GM21619 (cell line): ENCODE measurements at regions not wholly inside any gene's neighbourhood (a gene's known extent, or its start where the extent isn't known, plus 50 kb on each side); places are given as distances from the start of the nearest gene placed in this dataset.
A peak's percentile ranks its signal among the peaks of the same experiment; 100 is the strongest.
"Not testable (repeated sequence)": the region's sequence is repeated elsewhere in the genome, so short reads cannot be mapped to it uniquely, and the experiment has no call there.

ENCODE experiments used
- ATAC-seq: cut with Tn5 transposase; IDR thresholded peaks from one replicate; pipeline ENCODE4 v1.9.1; 2021; ENCODE audit not compliant: unreplicated experiment

DNA sequence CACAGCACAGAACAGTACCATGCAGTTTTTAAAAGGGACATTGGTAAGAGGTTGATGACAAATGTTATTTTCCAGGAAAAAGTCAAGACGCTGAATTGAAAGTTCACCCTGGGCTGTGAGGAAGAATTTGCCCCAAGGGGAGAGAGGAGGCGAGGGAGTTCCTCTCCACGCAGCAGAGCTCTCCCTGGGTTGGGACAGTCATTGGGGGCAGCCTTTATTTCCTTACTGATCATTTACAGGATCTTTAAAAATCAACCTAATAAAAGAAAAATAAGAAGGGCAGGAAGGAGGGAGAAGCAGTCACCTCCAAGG lies 49.9 kb upstream of the WNT7B start:
- ATAC-seq, result no peak

DNA sequence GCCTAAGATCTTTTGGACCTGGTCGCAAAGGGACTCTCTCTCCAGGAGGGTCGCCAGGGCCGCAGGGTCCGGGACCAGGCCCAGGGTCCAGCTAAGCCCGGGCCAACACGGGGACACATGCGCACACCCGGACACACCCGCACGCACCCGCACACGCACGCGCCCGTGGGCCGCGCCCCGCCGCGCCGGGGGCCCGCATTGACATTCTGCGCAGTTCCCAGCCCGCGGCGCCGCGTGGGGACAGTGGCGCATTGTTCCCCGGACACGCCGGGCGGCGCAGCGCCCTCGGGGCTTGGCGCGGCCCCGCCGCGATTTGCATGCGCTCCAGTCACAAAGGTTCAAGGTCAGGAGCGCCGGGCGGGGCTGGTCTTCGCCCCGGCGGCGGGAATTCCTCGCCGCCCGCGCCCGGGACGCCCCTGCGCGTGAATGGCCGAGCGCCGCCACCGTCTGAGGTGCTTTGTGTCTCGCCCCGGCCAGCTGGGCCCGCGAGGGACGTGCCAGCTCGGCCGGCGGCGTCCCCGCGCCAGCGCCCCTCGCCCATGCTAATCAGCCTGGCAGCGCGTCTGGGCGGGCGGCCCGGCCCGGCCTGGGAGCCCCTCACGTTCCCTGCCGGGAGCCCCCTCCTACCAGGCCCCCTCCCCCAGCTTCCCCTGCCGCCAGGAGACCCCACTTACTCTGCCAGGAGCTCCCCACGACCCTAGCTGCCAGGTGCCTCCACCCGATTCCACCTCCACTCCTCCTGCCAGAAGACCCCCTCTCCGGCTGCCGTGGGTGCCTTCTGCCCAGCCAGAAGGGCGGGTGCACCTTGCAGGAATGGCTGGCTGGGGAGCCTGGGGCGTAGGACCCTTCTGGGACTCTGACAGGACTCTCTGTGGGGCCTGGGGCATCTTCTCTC lies 50.5 kb upstream of the WNT7B start:
- no peak for ATAC-seq

DNA sequence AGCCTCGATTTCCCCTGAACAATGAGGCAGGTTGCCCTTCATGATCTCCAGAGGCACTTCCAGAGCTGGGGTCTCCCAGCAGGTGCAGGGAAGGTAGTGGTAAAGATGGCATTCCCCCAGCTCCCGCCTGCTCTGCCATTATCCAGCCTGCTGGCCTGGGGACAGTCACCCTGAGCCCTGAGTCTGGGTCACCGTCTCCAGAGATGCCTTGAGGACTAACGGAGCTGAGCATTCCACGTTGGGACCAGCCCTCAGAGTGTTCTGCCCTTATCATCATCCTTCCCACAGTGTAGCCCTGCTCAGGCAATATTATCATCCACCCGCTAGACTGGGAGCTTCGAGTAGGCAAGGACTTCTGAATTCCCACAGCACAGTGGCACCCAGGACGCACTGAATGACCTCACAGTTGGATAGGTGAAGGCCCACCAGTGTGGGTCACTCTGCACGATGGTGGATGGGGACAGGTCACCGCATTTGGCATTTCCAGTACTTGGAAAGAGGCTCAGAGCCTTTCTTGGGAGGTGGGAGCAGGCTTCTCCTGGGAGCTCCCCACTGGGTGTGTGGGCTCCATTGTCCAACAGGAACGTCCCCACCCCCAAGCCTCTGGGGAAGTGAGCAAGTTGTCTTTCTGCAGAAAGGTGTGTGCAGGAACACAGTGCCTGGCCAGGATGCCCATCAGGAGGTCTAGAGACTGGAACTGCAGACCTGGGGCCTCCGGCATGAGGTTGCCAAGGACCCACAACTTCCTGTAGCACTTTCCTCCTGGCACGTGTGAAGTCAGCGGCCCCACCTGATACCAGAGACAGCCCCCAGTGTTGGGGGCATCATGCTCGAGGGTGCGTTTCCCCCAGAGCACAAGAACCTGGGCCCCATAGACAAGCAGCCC lies 51.4 kb upstream of the WNT7B start:
- ATAC-seq, result no peak

DNA sequence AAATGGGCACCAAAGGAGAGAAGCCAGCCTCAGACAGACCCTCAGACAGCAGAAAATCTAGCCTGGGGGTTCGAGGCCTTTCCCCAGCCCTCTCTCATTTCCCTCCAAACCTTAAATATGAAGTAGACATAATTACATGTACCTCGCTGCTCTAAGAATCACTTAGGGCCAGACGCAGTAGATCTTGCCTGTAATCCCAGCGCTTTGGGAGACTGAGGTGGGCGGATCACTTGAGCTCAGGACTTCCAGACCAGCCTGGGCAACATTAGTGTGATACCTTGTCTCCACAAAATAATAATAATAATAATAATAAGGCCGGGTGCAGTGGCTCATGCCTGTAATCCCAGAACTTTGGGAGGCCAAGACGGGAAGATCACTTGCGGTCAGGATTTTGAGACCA lies 52.1 kb upstream of the WNT7B start:
- no peak for ATAC-seq

DNA sequence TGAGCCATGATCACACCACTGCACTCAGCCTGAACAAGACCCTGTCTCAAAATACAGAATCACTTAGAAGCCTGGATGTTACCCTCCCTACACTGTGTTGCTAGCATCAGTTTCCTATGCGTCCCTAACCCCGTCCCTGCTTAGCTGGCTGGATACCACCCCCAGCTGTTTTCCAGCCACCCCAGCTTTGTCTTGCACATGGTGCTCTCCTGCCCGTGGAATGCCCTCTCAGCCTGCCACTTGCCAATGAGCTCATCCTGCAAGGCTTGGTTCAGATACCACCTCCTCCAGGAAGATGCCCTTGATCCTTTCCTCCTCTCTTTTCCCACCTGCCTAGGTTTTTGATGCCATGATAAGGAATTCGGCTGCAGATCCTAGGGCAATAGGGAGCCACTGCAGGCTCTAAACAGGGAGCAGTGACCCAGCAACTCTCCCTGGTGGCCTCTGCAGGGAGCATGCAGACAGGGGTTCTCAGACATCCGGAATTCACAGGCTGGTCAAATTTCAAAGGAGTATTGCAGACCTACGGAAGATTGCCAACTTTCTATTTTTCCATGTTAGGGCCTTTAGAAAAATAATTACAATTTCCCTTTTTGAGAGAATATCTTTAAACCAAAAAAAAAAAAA lies 52.7 kb upstream of the WNT7B start:
- no peak for ATAC-seq

DNA sequence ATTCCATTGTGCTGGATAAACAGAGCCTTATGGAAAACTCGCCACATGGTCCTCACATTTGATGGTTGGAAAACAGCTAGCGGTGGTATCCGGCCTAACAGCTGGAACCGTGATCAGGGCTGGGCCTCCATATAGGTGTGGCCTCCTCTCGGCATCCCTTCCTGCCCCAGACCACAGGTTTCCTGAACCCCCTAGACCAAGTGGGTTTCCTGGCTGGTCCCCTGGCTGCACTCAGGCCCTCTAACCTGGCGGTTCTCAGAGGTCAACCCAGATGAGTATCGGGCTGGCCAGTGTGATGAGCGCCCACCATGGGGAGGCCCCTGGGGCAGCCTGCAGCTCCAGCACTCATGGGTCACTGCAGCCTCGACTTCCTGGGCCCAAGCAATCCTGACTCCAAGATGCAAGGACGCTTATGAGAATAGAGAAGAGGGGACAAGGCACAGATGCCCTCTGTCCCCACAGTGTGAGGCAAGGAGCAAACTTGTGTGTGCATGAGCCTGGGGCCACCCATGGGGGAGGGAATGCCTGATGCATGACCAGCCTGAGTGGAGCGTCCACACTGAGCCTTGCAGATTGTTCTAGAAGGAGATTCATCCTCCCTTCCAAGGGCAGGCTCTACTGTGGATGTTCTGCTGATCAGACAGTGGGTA lies 53.4 kb upstream of the WNT7B start:
- ATAC-seq, result no peak

DNA sequence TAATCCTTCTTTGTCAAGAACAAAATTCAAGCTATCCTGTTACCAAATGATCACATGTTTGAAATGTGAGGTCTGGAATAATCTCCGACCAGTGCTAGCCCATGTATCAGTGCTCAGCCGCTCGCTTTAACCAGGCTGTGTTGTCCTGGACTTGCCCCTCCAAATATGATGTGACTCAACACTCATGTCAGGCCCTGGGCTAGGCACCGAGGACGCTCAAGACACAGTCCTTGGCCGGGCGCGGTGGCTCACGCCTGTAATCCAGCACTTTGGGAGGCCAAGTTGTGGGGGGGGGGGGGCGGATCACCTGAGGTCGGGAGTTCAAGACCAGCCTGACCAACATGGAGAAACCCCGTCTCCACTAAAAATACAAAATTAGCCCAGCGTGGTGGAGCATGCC lies 54.1 kb upstream of the WNT7B start:
- ATAC-seq, result no peak

DNA sequence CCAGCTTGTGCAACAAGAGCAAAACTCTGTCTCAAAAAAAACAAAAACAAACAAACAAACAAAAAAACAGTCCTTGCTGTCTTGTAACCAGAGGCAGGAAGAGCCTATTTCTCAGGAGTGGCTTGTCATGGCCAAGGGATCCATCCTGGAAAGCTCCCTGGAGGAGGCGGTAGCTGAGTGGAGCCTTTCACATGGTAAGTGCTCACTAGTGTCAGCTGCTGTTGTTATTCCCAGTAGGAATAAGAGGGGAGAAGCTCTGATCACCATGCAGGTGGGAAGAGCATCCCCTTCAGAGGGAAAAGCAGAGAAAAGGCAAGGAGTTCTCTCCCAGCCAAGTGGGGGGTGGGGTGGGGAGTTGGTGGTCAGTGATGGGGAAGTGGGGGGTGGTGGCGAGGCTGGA lies 54.6 kb upstream of the WNT7B start:
- ATAC-seq, result no peak

DNA sequence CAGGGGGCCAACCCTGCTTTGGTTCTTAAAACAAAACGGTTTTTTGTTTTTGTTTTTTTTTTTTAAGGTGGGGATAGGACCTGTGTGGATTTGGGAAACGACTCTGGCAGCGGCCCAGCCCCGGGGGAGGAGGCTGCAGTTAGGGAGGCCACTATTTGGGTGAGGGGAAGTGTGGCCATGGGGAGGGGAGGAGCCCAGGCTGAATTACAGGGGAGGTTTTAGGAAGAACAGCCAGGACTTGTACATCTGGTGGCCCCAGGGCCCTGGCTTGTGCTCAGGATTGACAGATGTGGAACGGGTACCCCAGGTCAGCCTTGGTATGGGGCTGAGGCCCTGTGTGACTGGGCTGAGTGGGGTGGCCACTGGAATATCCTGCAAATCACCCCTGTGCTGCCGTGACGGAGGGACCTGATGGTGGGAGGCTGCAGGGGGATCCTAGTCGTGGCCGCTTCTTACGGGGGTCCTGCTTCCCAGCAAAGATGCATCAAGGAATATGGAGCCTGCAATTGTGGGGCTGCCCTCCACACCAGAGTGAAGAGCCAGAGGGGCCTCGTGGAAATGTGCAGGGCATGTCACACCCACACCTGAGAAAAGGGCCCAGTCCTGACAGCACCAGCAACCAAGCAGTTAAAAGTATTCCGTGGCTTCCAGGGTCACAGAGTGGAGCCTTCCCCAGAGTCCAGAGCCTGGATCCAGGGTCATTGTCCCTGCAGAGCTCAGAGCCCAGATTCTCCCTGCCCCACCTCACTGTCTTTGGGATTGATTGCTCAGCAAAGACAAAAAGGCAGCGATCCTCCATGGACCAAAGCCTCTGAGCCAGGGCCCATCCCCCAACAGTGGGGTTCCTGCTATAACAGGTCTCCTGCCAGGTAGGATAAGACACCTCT lies 55.2 kb upstream of the WNT7B start:
- no peak for ATAC-seq

DNA sequence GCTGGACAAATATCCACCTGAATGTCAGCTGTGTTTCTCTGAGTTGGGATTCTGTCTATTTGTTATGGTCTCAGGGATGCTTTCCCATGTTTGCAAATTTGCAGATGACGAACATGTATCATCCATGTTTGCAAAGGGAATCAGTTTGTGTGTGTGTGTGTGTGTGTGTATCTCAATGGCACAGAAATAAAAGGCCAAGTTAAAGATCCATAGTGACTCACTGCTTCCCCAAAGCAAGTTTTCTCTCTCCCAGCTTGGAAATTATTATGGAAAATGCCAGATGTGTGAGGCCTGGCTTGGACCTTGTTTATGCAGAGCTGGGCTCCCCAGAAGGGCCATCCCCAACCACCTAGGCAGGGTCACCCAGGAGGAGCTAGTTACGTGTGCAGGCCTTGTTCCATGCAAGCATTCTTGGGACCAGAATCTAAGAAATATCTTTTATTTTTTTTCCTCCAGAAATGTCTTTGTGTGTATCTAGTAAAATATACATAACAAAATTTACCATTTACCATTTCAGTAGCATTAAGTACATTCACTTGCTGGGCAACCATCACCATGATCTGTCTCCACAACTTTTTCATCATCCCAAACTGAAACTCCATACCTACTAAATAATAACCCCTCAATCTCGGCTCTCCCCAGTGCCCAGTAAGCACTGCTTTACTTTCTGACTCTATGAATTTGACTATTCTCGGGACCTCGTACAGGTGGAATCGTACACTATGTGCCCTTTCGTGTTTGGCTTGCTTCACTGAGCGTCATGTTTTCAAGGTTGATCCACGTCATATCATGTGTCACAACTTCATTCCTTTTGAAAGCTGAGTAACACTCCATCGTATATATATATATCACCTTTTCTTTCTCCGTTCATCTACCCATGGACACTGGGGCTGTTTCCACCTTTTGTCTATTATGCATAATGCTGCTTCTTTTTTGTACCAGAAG lies 56.6 kb upstream of the WNT7B start:
- no peak for ATAC-seq

DNA sequence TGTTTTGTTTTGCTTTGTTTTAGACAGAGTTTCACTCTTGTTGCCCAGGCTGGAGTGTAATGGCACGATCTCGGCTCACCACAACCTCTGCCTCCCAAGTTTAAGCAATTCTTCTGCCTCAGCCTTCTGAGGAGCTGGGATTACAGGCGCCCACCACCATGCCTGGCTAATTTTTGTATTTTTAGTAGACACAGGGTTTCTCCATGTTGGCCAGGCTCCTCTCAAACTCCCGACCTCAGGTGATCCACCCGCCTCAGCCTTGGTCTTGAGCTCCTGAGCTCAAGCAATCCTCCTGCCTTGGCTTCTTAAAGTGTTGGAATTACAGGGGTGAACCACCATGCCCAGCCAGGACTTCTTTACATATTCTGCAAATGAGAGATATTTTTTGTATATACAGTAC lies 57.5 kb upstream of the WNT7B start:
- not testable (repeated sequence) for ATAC-seq

DNA sequence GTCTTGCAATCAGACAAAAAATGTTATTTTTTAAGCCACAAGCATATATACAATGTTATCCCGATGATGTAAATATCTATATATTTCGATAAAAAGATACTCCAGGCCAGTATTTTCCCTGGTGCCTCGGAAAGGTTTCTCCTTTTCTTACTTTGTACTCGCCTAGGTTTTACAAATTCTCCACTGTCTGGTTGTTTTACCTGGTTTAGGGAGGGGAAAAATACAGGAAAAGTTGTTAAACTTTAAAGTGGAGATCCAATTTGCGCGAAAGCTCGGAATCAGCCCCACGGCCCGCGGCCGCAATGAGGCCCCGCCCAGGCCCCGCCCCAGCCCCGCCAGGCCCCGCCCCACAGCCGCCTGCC lies 58.4 kb upstream of the WNT7B start:
- no peak for ATAC-seq

DNA sequence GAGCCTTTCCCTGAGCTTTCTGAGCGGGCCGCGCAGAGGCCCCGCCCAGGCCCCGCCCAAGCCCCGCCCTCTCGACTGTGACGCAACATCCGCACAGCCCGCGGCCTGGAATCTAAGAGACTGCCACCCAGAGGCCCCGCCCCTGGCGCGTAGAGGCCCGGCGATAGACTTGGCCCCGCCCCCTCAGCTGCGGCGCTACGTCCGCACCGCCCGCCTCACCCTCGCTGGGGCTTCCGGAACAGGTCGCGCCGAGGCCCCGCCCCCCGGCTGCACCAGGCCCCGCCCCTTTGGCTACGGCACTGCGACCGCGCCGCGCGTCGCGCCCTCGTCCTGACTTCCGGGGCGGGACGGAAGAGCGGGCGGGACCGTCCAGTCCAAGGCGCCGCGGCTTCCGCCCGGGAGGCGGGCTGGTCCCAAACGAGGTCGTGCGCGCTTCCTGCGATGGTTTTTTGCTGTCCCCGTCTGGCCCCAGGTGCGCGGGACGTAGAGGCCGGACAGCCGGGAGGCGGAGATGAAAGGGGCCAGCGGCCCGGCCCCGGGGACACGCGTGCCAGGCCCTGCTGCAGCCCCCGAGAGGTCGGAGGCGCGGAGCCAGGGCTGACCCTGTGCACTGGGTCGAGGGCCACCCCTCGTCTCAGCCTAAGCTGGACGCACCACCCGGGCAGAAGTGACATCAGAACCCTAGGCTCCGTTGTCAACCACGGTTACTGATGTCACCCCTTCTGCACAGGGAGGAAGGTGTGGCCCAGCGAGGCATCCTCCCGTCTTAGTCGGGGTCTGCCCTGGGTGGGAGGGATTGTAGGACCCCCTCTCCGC lies 59.0 kb upstream of the WNT7B start:
- peak; percentile 91 for ATAC-seq

DNA sequence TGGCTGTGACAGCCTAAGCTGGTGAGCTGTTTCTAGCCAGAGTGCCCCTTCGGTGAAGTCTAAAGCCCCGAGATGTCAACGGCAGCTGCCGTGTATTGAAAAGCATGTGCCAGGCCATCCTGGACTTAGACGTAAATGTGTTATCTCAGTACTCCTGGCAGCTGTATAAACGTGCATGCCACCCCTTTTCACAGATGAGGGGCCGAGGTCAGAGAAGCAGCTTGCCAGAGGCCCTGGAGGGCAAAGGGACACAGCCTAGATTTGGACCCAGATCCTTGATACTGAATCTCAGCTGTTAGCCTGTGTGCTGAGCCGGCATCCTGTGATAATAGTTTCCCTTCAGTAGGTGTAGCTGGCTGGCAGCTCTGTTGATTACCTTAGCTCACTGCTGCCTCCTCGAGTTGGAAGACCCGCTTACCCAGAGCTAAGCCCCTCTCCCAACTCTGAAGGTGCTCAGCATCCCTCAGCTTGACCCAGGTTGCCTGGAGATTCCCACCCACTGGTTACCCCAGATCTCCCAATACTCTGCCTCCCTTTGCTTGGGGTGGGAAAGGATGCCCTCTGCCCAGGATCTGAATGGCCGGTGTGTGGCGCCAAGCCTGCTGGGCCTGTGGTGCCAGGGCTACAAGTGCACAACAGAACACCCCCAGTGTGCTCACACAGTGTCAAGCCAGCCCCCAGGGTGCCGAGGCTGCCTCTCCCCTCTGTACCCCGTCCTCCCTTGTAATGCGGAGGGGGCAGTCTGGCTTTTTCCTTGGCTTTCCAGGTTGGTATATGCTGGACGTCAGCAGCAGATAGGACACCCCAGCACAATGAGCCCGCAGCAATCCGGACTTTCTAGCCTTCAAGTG lies 59.8 kb upstream of the WNT7B start:
- ATAC-seq, result no peak

DNA sequence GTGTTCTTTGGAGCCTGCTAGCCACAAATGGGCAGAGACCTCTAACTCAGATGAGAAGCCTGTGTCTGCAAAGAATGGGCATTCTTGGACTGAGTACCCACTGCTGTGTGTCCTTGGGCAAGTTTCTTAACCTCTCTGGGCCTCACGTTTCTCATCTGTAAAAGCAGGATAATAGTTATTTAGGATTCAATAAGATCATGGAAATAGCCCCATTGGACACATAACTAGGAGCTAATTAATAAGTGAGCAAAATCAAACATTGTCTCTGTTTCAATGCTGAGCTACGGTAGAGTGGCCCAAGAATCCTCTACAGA lies 61.2 kb upstream of the WNT7B start:
- no peak for ATAC-seq

DNA sequence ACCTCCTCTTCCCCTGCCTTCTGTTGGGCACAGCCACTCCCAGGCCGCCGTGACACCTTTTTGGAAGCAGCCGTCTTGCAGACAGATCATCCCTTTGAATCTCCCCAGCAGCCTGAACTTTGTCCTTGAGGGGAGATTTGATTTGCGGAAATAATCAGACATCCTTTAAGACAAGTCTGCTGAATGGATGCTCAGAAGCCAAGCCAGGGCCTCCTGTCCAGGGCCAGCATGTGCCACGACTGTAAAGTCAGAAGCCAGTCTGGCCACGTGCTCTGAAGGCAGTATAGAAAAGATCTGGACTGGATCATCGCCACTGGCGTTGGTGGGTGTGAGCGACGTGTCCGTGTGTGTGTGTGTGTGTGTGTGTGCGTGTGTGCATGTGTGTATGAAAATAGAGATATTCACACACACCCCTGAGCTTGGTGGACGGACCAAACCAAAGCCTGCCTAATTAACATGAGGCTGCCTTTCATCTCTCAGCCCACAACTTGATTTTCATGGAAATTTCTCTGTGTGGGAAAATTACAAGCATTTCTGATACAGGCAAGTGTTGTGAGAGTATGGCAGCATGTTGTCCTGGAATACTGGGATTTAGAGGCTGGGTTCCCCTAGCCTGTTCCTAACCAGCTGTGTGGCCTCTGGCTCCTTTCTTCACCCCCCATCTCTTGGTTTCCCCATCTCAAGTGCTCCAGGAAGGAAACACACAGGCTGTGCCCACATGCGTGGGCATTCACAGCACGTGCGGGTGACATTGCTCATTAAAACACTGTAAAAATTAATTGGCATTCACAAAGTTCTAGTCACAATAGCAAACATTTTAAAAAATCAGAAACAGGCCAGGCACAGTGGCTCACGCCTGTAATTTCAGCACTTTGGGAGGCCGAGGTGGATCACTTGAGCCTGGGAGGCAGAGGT lies 61.8 kb upstream of the WNT7B start:
- ATAC-seq, result no peak

DNA sequence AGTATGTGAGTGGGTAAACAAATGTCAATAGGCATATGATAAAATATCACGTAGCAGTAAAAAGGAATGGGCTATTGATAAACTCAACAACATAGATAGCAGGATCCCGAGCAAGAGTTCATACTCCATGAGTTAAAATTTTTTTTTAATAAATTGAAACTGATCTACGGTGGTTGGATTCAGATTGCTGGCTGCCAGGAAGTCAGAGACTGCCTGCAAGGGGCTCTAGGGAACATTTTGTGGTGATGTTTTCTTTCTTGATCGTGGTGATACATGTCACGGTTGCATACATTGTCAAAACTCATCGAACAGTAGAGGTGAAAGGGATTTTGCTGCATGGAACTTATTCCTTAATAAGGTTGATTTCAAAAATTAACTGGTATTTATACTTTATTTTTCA lies 62.6 kb upstream of the WNT7B start:
- ATAC-seq, result no peak
